ENCODE measurements at regions not wholly inside any gene's neighbourhood (a gene's known extent, or its start where the extent isn't known, plus 50 kb on each side); places are given as distances from the start of the nearest gene placed in this dataset.

- no peak overlapping the region for H3K4me3 ChIP-seq
- H3K27me3 ChIP-seq (replicated peaks in 1 of 7), result no peaks in the 10 kb centered on the region
- intact Hi-C loops (cut with DNase I; ENCODE audit: low total_unique reads), result no loop called here
- H3K36me3 ChIP-seq, result no peaks in the 10 kb centered on the region
- WGBS, 5 donors, result 63 to 81% (median 78%) methylated on average over 3 of the region's 3 CpGs
- TF ChIP-seq CTCF (IDR thresholded peaks at IDR 0.05 in 8 of 11, conservative IDR thresholded peaks at IDR 0.05 in 3 of 11) (no peak), POLR2AphosphoS5 (IDR thresholded peaks at IDR 0.05) (no peak), POLR2A (IDR thresholded peaks at IDR 0.05) (no peak)
- H3K4me1 ChIP-seq, result no peaks in the 10 kb centered on the region
- H3K9me3 ChIP-seq, result peaks cover 0 to 8% (median 0%) of the 10 kb centered on the region in 8 donors
- no peak overlapping the region for H3K27ac ChIP-seq
- no peak for DNase-seq
Measured at GRCh38 chr1:102083192-102083591, 86.5 kb upstream of the OLFM3 start.

GRCh38 chr1:102074874-102075273, 78.1 kb upstream of the OLFM3 start:
- DNase-seq, result no peak
- intact Hi-C loops (cut with DNase I; ENCODE audit: low total_unique reads), result no loop called here
- H3K4me1 ChIP-seq, result no peaks in the 10 kb centered on the region

GRCh38 chr1:102071451-102071850, 74.7 kb upstream of the OLFM3 start:
- peaks cover 0 to 5% (median 0%) of the 10 kb centered on the region in 8 donors for H3K9me3 ChIP-seq
- intact Hi-C loops (cut with DNase I; ENCODE audit: low total_unique reads), result no loop called here

More at GRCh38 chr1:102074874-102075273, 78.1 kb upstream of the OLFM3 start:
- Histone ChIP-seq H3K27me3 (replicated peaks in 1 of 7) (no peaks in the 10 kb centered on the region), H3K9me3 (peaks cover 0 to 3% (median 0%) of the 10 kb centered on the region in 8 donors), H3K27ac (no peak overlapping the region), H3K4me3 (no peak overlapping the region), H3K36me3 (no peaks in the 10 kb centered on the region)
- TF ChIP-seq CTCF (IDR thresholded peaks at IDR 0.05 in 8 of 11, conservative IDR thresholded peaks at IDR 0.05 in 3 of 11) (no peak), POLR2A (IDR thresholded peaks at IDR 0.05) (no peak), POLR2AphosphoS5 (IDR thresholded peaks at IDR 0.05) (no peak)

GRCh38 chr1:102050556-102050955, 53.8 kb upstream of the OLFM3 start:
- H3K4me3 ChIP-seq, result no peak overlapping the region
- no peak for DNase-seq
- no peaks in the 10 kb centered on the region for H3K9me3 ChIP-seq
- H3K27me3 ChIP-seq (replicated peaks in 1 of 7), result no peaks in the 10 kb centered on the region
- H3K36me3 ChIP-seq, result no peaks in the 10 kb centered on the region
- intact Hi-C loops (cut with DNase I; ENCODE audit: low total_unique reads), result no loop called here
- 2 to 15% (median 10%) methylated on average over 1 of the region's 1 CpG for WGBS, 5 donors
- no peaks in the 10 kb centered on the region for H3K4me1 ChIP-seq
- TF ChIP-seq CTCF (IDR thresholded peaks at IDR 0.05 in 8 of 11, conservative IDR thresholded peaks at IDR 0.05 in 3 of 11) (no peak), POLR2A (IDR thresholded peaks at IDR 0.05) (no peak), POLR2AphosphoS5 (IDR thresholded peaks at IDR 0.05) (no peak)
- H3K27ac ChIP-seq, result no peak overlapping the region

More at GRCh38 chr1:102071451-102071850, 74.7 kb upstream of the OLFM3 start:
- Histone ChIP-seq H3K27ac (no peak overlapping the region), H3K4me3 (no peak overlapping the region), H3K4me1 (no peaks in the 10 kb centered on the region), H3K36me3 (no peaks in the 10 kb centered on the region), H3K27me3 (replicated peaks in 1 of 7) (no peaks in the 10 kb centered on the region)
- TF ChIP-seq POLR2A (IDR thresholded peaks at IDR 0.05) (no peak), CTCF (IDR thresholded peaks at IDR 0.05 in 8 of 11, conservative IDR thresholded peaks at IDR 0.05 in 3 of 11) (no peak), POLR2AphosphoS5 (IDR thresholded peaks at IDR 0.05) (no peak)
- DNase-seq, result no peak

Data from spleen (tissue), 11 donors.